H9 (cell line): ENCODE measurements at regions not wholly inside any gene's neighbourhood (a gene's known extent, or its start where the extent isn't known, plus 50 kb on each side); places are given as distances from the start of the nearest gene placed in this dataset.

ENCODE experiments used
- DNase-seq: peaks from one replicate; pipeline ENCODE4 v3.0.0-alpha.2; 2017
- H2AFZ ChIP-seq: one replicate; pipeline ENCODE4 v1.6.1; 2013; ENCODE audit warnings: mild to moderate bottlenecking, low read length, control low read depth, moderate library complexity
- H2AK5ac ChIP-seq: 2 replicates; pipeline ENCODE4 v1.6.1; 2013; ENCODE audit warnings: low read length, control low read depth, mixed read lengths; ENCODE audit not compliant: insufficient read length
- H2BK120ac ChIP-seq: one replicate; pipeline ENCODE4 v1.6.1; 2013; ENCODE audit warnings: low read depth, mild to moderate bottlenecking, low read length, control low read depth, inconsistent platforms; ENCODE audit not compliant: poor library complexity, severe bottlenecking
- H2BK12ac ChIP-seq: 2 replicates; pipeline ENCODE4 v1.6.1; 2013; ENCODE audit warnings: low read length, control low read depth, mixed read lengths, low read depth; ENCODE audit not compliant: insufficient read length
- H2BK15ac ChIP-seq: 2 replicates; pipeline ENCODE4 v1.6.1; 2013; ENCODE audit warnings: low read depth, low read length, control low read depth
- H2BK20ac ChIP-seq: one replicate; pipeline ENCODE4 v1.6.1; 2013; ENCODE audit warnings: low read depth, mild to moderate bottlenecking, low read length, control low read depth, inconsistent platforms; ENCODE audit not compliant: poor library complexity, severe bottlenecking
- H2BK5ac ChIP-seq: 2 replicates; pipeline ENCODE4 v1.6.1; 2013; ENCODE audit warnings: low read length, control low read depth, mixed read lengths; ENCODE audit not compliant: insufficient read length
- H3K14ac ChIP-seq: 2 replicates; pipeline ENCODE4 v1.6.1; 2013; ENCODE audit warnings: low read length, control low read depth; ENCODE audit not compliant: insufficient read depth
- H3K18ac ChIP-seq: 2 replicates; pipeline ENCODE4 v1.6.1; 2013; ENCODE audit warnings: low read depth, mild to moderate bottlenecking, mixed read lengths, low read length, control low read depth; ENCODE audit not compliant: insufficient read length
- H3K23ac ChIP-seq: 2 replicates; pipeline ENCODE4 v1.6.1; 2013; ENCODE audit warnings: low read length, control low read depth, mixed read lengths, low read depth; ENCODE audit not compliant: insufficient read length
- H3K23me2 ChIP-seq: 2 replicates; pipeline ENCODE4 v1.6.1; 2013; ENCODE audit warnings: low read depth, mild to moderate bottlenecking, mixed read lengths, low read length, control low read depth; ENCODE audit not compliant: insufficient read length, poor library complexity, severe bottlenecking
- H3K27ac ChIP-seq: 2 replicates; pipeline ENCODE4 v1.5.1; 2013; ENCODE audit warnings: low read length, control low read depth, mixed read lengths, low read depth; ENCODE audit not compliant: insufficient read length
- H3K27me3 ChIP-seq: 2 replicates; pipeline ENCODE4 v1.6.1; 2013; ENCODE audit warnings: low read length, control low read depth, inconsistent platforms; ENCODE audit not compliant: insufficient read depth
- H3K4ac ChIP-seq: 2 replicates; pipeline ENCODE4 v1.6.1; 2013; ENCODE audit warnings: low read depth, mild to moderate bottlenecking, control low read depth, inconsistent platforms, low read length, moderate library complexity
- H3K4me1 ChIP-seq: 2 replicates; pipeline ENCODE4 v1.6.1; 2013; ENCODE audit warnings: low read length, control low read depth, inconsistent platforms; ENCODE audit not compliant: insufficient read depth
- H3K4me2 ChIP-seq: 2 replicates; pipeline ENCODE4 v1.6.1; 2013; ENCODE audit warnings: low read length, control low read depth, mixed read lengths; ENCODE audit not compliant: insufficient read length, insufficient read depth
- H3K56ac ChIP-seq: 2 replicates; pipeline ENCODE4 v1.6.1; 2013; ENCODE audit warnings: low read depth, mild to moderate bottlenecking, mixed read lengths, low read length, control low read depth; ENCODE audit not compliant: insufficient read length
- H3K79me1 ChIP-seq: 2 replicates; pipeline ENCODE4 v1.6.1; 2013; ENCODE audit warnings: low read depth, mild to moderate bottlenecking, moderate library complexity, low read length, control low read depth, inconsistent platforms; ENCODE audit not compliant: insufficient read depth, poor library complexity, severe bottlenecking
- H3K79me2 ChIP-seq: 2 replicates; pipeline ENCODE4 v1.6.1; 2013; ENCODE audit warnings: low read length, control low read depth, inconsistent platforms; ENCODE audit not compliant: insufficient read depth
- H3K9ac ChIP-seq: 2 replicates; pipeline ENCODE4 v1.6.1; 2013; ENCODE audit warnings: low read length, control low read depth, mixed read lengths; ENCODE audit not compliant: insufficient read length; ENCODE audit errors: extremely low read depth
- H3K9me3 ChIP-seq: one replicate; pipeline ENCODE4 v1.6.1; 2013; ENCODE audit warnings: low read depth, low read length, inconsistent platforms; ENCODE audit not compliant: control insufficient read depth
- H3T11ph ChIP-seq: one replicate; pipeline ENCODE4 v1.6.1; 2013; ENCODE audit warnings: mild to moderate bottlenecking, low read length, control low read depth, inconsistent platforms
- H4K20me1 ChIP-seq: one replicate; pipeline ENCODE4 v1.6.1; 2013; ENCODE audit not compliant: control insufficient read depth, insufficient read length, insufficient read depth
- H4K5ac ChIP-seq: 2 replicates; pipeline ENCODE4 v1.6.1; 2013; ENCODE audit warnings: low read depth, mild to moderate bottlenecking, mixed read lengths, low read length, control low read depth; ENCODE audit not compliant: insufficient read length
- H4K8ac ChIP-seq: replicated peaks from 2 replicates; pipeline ENCODE4 v1.6.1; 2013; ENCODE audit warnings: low read length, control low read depth, mixed read lengths, low read depth; ENCODE audit not compliant: insufficient read length
- H4K91ac ChIP-seq: 2 replicates; pipeline ENCODE4 v1.6.1; 2013; ENCODE audit warnings: low read depth, mild to moderate bottlenecking, moderate library complexity, mixed read lengths, low read length, control low read depth; ENCODE audit not compliant: insufficient read length
- H3K27ac Mint-ChIP-seq, 3 experiments: 2 replicates in 2 of 3; 3 replicates in 1 of 3; pipeline ENCODE4 v1.8.0; 2020 to 2021; ENCODE audit warnings: mixed read lengths in 3 of 3, mild to moderate bottlenecking in 1 of 3, moderate library complexity in 1 of 3
- H3K27me3 Mint-ChIP-seq: 2 replicates; pipeline ENCODE4 v1.8.0; 2021; ENCODE audit warnings: low read depth, mild to moderate bottlenecking, moderate library complexity, mixed read lengths
- H3K36me3 Mint-ChIP-seq, 3 experiments: 2 replicates in 2 of 3; 3 replicates in 1 of 3; pipeline ENCODE4 v1.8.0; 2020 to 2021; ENCODE audit warnings: low read depth in 3 of 3, mixed read lengths in 3 of 3; ENCODE audit not compliant: insufficient read depth in 1 of 3
- H3K4me1 Mint-ChIP-seq, 2 experiments: 2 replicates each; pipeline ENCODE4 v1.8.0; 2020; ENCODE audit warnings: mixed read lengths in 2 of 2
- H3K4me3 Mint-ChIP-seq, 2 experiments: 2 replicates in 1 of 2; 3 replicates in 1 of 2; pipeline ENCODE4 v1.8.0; 2020 to 2021; ENCODE audit warnings: mild to moderate bottlenecking in 2 of 2, mixed read lengths in 2 of 2, moderate library complexity in 1 of 2
- H3K9me3 Mint-ChIP-seq, 2 experiments: 2 replicates in 1 of 2; 3 replicates in 1 of 2; pipeline ENCODE4 v1.8.0; 2020; ENCODE audit warnings: mild to moderate bottlenecking in 2 of 2, mixed read lengths in 2 of 2, moderate library complexity in 1 of 2
- WGBS: extraction: QIAGEN DNeasy Blood & Tissue Kit; methylation state at CpG from one replicate; pipeline ENCODE4 v1.1.7; 2013; ENCODE audit warnings: missing lambda C conversion rate, low lambda C conversion rate, mixed read lengths; ENCODE audit not compliant: insufficient read length; ENCODE audit errors: extremely low coverage; 5-methylcytosine and 5-hydroxymethylcytosine counted together
- TF ChIP-seq, protein P1 (sequence below): fragments of 200-600 bp; sonication (generic); conservative IDR thresholded peaks from 3 replicates; pipeline ENCODE4 v1.8.0; 2021; ENCODE audit warnings: antibody characterized with exemption, mild to moderate bottlenecking

DNA sequence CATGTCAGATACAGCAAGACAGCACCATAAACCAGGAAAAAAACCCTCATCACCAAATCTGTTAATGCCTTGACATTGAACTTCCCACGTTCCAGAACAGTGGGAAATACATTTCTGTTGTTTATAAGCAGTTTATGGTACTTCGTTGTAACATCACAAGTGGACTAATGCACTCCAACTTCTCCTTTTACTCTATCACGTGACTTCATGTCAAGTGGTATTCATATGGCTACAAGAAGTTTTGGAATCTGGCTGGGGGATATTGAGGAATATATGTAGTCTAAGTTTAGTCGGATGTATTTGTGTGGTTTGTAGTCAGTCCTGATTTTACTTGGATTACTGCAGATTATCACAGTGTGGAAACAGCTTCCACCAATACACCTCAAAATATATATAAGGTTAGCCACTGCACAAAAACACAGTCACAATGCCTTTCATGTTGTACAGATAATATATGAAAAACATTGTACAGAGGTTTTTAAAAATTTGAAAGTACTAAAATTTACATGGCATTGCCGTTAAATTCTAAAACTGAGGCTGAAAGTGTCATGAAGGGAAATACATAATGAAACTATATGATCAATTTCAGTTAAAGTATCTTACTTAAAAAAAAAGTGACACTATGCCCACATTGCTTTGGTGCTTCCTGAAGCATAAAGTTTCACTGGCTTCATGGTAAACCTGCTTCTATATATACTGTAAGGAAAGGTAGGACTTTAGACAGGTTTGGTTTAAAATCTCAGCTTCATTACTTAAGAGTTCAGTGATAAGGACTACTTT, 134.1 kb downstream of the CASP12 start:
- Histone ChIP-seq H3K4ac (no peak overlapping the region), H2AK5ac (no peak overlapping the region), H4K91ac (no peak overlapping the region), H3K56ac (no peak overlapping the region), H3K4me2 (no peak overlapping the region), H4K20me1 (no peaks in the 10 kb centered on the region), H3K18ac (no peak overlapping the region), H3K27me3 (no peaks in the 10 kb centered on the region), H3K23ac (no peak overlapping the region), H4K5ac (no peak overlapping the region), H2BK15ac (no peak overlapping the region), H2AFZ (no peak overlapping the region), H3K9ac (no peak overlapping the region), H3K4me1 (peaks cover 5% of the 10 kb centered on the region; the same call in 1 of the 2 replicates), H4K8ac (no peak overlapping the region), H2BK120ac (no peak overlapping the region), H3T11ph (no peak overlapping the region), H2BK12ac (no peak overlapping the region), H3K14ac (no peak overlapping the region), H2BK20ac (no peak overlapping the region), H3K79me2 (no peaks in the 10 kb centered on the region), H3K79me1 (no peaks in the 10 kb centered on the region), H3K27ac (no peak overlapping the region), H2BK5ac (no peak overlapping the region), H3K9me3 (no peaks in the 10 kb centered on the region), H3K23me2 (no peaks in the 10 kb centered on the region)
- Mint-ChIP-seq H3K27ac (no peak overlapping the region), H3K36me3 (peaks cover 8 to 24% (median 20%) of the 10 kb centered on the region in 3 experiments; a peak in 6 of 7 replicates), H3K27me3 (no peaks in the 10 kb centered on the region), H3K4me3 (no peak overlapping the region), H3K4me1 (peaks cover 9 to 12% of the 10 kb centered on the region in 2 experiments), H3K9me3 (peaks cover 13 to 14% of the 10 kb centered on the region in 2 experiments)
- no CpG with 5 or more reads among the region's 5 CpGs for WGBS
- TF ChIP-seq, protein P1, sequence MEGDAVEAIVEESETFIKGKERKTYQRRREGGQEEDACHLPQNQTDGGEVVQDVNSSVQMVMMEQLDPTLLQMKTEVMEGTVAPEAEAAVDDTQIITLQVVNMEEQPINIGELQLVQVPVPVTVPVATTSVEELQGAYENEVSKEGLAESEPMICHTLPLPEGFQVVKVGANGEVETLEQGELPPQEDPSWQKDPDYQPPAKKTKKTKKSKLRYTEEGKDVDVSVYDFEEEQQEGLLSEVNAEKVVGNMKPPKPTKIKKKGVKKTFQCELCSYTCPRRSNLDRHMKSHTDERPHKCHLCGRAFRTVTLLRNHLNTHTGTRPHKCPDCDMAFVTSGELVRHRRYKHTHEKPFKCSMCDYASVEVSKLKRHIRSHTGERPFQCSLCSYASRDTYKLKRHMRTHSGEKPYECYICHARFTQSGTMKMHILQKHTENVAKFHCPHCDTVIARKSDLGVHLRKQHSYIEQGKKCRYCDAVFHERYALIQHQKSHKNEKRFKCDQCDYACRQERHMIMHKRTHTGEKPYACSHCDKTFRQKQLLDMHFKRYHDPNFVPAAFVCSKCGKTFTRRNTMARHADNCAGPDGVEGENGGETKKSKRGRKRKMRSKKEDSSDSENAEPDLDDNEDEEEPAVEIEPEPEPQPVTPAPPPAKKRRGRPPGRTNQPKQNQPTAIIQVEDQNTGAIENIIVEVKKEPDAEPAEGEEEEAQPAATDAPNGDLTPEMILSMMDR: no peak
- DNase-seq: no peak
